SU-DHL-6 (cell line): ENCODE measurements at regions not wholly inside any gene's neighbourhood (a gene's known extent, or its start where the extent isn't known, plus 50 kb on each side); places are given as distances from the start of the nearest gene placed in this dataset.

Source experiments
- H2AFZ ChIP-seq: fragments of 200-600 bp; sonication (generic); 2 replicates; pipeline ENCODE4 v1.6.1; 2014; ENCODE audit warnings: low read depth, mild to moderate bottlenecking, moderate library complexity, mixed read lengths, antibody characterized with exemption, low read length; ENCODE audit not compliant: severe bottlenecking
- H3F3A ChIP-seq: fragments of 200-600 bp; shearing (Covaris generic); 2 replicates; pipeline ENCODE4 v1.6.0; 2016; ENCODE audit warnings: antibody characterized with exemption, mild to moderate bottlenecking; ENCODE audit not compliant: insufficient read depth
- H3K27ac ChIP-seq: fragments of 200-600 bp; sonication (generic); 2 replicates; pipeline ENCODE4 v1.5.1; 2016; ENCODE audit warnings: low read depth, mild to moderate bottlenecking, low read length, moderate library complexity, mixed read lengths
- H3K27me3 ChIP-seq: fragments of 200-600 bp; sonication (generic), shearing (Covaris generic); 2 replicates; pipeline ENCODE4 v1.6.0; 2014; ENCODE audit warnings: mild to moderate bottlenecking, low read length
- H3K36me3 ChIP-seq: fragments of 200-600 bp; sonication (generic); 2 replicates; pipeline ENCODE4 v1.6.1; 2014; ENCODE audit warnings: mild to moderate bottlenecking, low read length, mixed read lengths
- H3K4me2 ChIP-seq: fragments of 300-600, 200-600 bp; shearing (Covaris generic), sonication (generic); 2 replicates; pipeline ENCODE4 v1.6.0; 2014; ENCODE audit warnings: low read length, low read depth, mild to moderate bottlenecking; ENCODE audit not compliant: poor library complexity, severe bottlenecking
- H3K4me3 ChIP-seq: fragments of 200-600 bp; sonication (generic); 2 replicates; pipeline ENCODE4 v1.5.1; 2014; ENCODE audit warnings: antibody characterized with exemption, low read length, mild to moderate bottlenecking, mixed read lengths; ENCODE audit not compliant: insufficient read depth, poor library complexity, severe bottlenecking
- H3K79me2 ChIP-seq: fragments of 200-600 bp; sonication (generic); 2 replicates; pipeline ENCODE4 v1.6.1; 2014; ENCODE audit warnings: mild to moderate bottlenecking, low read length, moderate library complexity; ENCODE audit not compliant: insufficient read depth
- H3K9ac ChIP-seq: fragments of 200-600 bp; sonication (generic); 2 replicates; pipeline ENCODE4 v1.7.0; 2014; ENCODE audit warnings: mild to moderate bottlenecking, low read length
- H3K9me2 ChIP-seq: fragments of 200-600 bp; sonication (generic); replicated peaks from 2 replicates; pipeline ENCODE4 v1.6.1; 2014; ENCODE audit warnings: low read length; ENCODE audit not compliant: insufficient read depth
- H3K9me3 ChIP-seq: fragments of 200-600 bp; sonication (generic); 2 replicates; pipeline ENCODE4 v1.6.1; 2014; ENCODE audit warnings: low read length, mixed read lengths; ENCODE audit not compliant: insufficient read depth
- H4K20me1 ChIP-seq: fragments of 200-600 bp; sonication (generic); 2 replicates; pipeline ENCODE4 v1.6.1; 2014; ENCODE audit warnings: low read depth, mild to moderate bottlenecking, antibody characterized with exemption, low read length, moderate library complexity, mixed read lengths
- EZH2phosphoT487 ChIP-seq: fragments of 200-600 bp; sonication (generic), shearing (Covaris generic); conservative IDR thresholded peaks from 2 replicates; pipeline ENCODE4 v1.6.1; 2018; ENCODE audit warnings: mild to moderate bottlenecking, antibody characterized with exemption, low read length, moderate library complexity, mixed read lengths
- TF ChIP-seq, protein P1 (sequence below): fragments of 200-600 bp; sonication (generic); IDR thresholded peaks from one replicate; pipeline ENCODE4 v1.5.1; 2017; ENCODE audit warnings: antibody characterized with exemption, mild to moderate bottlenecking, low read length, moderate library complexity; ENCODE audit not compliant: insufficient read depth, poor library complexity, severe bottlenecking

DNA sequence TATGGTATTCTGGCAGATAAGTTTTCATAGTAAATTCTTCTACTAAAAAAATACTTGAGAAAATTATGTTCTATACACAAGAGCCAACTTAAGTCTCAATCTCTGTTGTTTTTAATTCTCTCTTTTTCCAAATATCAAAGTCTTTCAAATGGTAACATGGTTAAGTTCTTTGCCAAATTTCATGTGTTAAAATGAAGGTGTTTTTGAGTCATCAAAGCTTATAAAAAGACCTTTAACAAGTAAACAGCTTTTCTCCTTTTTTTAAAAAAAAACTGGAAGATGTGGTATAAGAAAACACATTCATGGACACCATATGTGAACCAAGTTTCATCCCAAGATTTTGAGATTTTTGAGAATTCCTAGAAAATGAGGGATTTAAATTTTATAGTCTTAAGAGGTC, 111.3 kb downstream of the FOXG1 start:
- Histone ChIP-seq H3K9me3 (no peaks in the 10 kb centered on the region), H3K27ac (no peak overlapping the region), H3K4me3 (no peak overlapping the region), H3K27me3 (no peaks in the 10 kb centered on the region), H3K79me2 (no peaks in the 10 kb centered on the region), H3F3A (no peaks in the 10 kb centered on the region), H3K4me2 (no peak overlapping the region), H2AFZ (no peak overlapping the region), H4K20me1 (no peaks in the 10 kb centered on the region), H3K9me2 (no peaks in the 10 kb centered on the region), H3K9ac (no peak overlapping the region), H3K36me3 (peaks cover 2% of the 10 kb centered on the region; the same call in 1 of the 2 replicates)
- TF ChIP-seq, protein P1, sequence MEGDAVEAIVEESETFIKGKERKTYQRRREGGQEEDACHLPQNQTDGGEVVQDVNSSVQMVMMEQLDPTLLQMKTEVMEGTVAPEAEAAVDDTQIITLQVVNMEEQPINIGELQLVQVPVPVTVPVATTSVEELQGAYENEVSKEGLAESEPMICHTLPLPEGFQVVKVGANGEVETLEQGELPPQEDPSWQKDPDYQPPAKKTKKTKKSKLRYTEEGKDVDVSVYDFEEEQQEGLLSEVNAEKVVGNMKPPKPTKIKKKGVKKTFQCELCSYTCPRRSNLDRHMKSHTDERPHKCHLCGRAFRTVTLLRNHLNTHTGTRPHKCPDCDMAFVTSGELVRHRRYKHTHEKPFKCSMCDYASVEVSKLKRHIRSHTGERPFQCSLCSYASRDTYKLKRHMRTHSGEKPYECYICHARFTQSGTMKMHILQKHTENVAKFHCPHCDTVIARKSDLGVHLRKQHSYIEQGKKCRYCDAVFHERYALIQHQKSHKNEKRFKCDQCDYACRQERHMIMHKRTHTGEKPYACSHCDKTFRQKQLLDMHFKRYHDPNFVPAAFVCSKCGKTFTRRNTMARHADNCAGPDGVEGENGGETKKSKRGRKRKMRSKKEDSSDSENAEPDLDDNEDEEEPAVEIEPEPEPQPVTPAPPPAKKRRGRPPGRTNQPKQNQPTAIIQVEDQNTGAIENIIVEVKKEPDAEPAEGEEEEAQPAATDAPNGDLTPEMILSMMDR, result no peak
- no peak for TF ChIP-seq EZH2phosphoT487

DNA sequence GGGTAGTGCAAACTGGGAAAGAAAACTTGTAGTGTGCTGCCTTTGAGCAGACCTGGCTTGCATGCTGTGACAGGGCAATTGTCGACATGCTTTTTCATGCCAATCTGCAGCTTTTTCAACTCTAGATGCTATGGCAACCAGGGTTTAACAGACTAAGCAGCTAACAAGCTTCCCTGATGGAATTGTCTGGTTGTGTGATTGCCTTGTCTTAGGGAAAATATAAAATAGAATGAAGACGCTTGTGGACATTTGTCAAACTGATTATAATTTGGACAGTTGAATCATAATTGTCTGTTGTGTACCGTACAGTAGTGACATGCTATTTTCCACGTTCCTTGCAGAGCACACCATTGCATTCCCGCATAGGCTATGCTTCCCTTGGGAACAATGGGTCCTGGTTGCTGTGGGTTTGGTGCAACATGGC, 113.0 kb downstream of the FOXG1 start:
- Histone ChIP-seq H4K20me1 (no peaks in the 10 kb centered on the region), H3K4me2 (no peak overlapping the region), H3K4me3 (no peak overlapping the region), H3F3A (no peaks in the 10 kb centered on the region), H3K9me3 (no peaks in the 10 kb centered on the region), H3K27ac (no peak overlapping the region), H3K27me3 (no peaks in the 10 kb centered on the region), H3K36me3 (peaks cover 2% of the 10 kb centered on the region; the same call in 1 of the 2 replicates), H3K9ac (no peak overlapping the region), H2AFZ (no peak overlapping the region), H3K79me2 (no peaks in the 10 kb centered on the region), H3K9me2 (no peaks in the 10 kb centered on the region)
- no peak for TF ChIP-seq EZH2phosphoT487
- TF ChIP-seq, protein P1, result no peak

DNA sequence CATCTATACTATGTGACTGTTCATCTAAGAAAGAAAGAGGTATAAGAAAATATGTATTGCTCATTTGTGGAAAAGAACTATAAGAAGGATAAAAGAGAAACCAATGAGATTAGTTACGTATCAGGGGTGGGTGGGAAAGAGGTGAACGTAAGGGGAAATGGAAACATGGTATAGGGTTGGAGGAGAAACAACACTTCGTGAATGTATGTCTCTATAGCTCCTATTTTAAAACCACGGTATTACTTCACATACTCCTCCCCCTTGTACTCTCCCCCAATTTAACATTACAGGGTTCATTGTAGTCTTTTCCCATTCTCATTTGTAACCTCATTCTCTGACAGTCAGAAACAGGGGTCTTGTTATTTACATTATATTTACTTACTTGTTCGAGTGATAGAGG, 120.4 kb downstream of the FOXG1 start:
- Histone ChIP-seq H3K9me3 (peaks cover 7% of the 10 kb centered on the region; the same call in 1 of the 2 replicates), H3K9me2 (no peaks in the 10 kb centered on the region), H3K36me3 (no peaks in the 10 kb centered on the region), H3K9ac (no peak overlapping the region), H3K79me2 (no peaks in the 10 kb centered on the region), H3K4me3 (no peak overlapping the region), H2AFZ (no peak overlapping the region), H3F3A (no peaks in the 10 kb centered on the region), H4K20me1 (no peaks in the 10 kb centered on the region), H3K27me3 (no peaks in the 10 kb centered on the region), H3K4me2 (no peak overlapping the region), H3K27ac (no peak overlapping the region)
- TF ChIP-seq, protein P1, result no peak
- TF ChIP-seq EZH2phosphoT487, result no peak
